ENCODE measurements at regions not wholly inside any gene's neighbourhood (a gene's known extent, or its start where the extent isn't known, plus 50 kb on each side); places are given as distances from the start of the nearest gene placed in this dataset.

GRCh38 chr7:121744319-121744718 is 128.6 kb upstream of the PTPRZ1 start (continued):
- TF ChIP-seq POLR2AphosphoS2 (conservative IDR thresholded peaks at IDR 0.05; ENCODE audit: low read length) (no peak), HOXB5 (CRISPR knock-in tag; IDR thresholded peaks at IDR 0.05) (no peak), CEBPB (IDR thresholded peaks at IDR 0.05) (no peak)

- CTCF ChIA-PET: interaction anchor here (1.3 kb wide), 1 partner anchor 253 kb away, joined by 4 read pairs; no protein-coding TSS in a partner anchor
- DNase-seq (ENCODE audit: low read depth in 1 of 2, low spot score in 1 of 2) (no peak), ATAC-seq (no peak), FAIRE-seq (no peak)
- Histone ChIP-seq H3K9me3 (no peaks in the 10 kb centered on the region), H3K4me3 (no peak overlapping the region), H3K4me1 (no peaks in the 10 kb centered on the region), H3K27ac (no peak overlapping the region), H3K4me2 (no peak overlapping the region)
- TF ChIP-seq PBX3 (IDR thresholded peaks at IDR 0.05) (no peak), POLR2AphosphoS2 (conservative IDR thresholded peaks at IDR 0.05; ENCODE audit: low read length) (no peak), NPAS2 (CRISPR knock-in tag; IDR thresholded peaks at IDR 0.05; ENCODE audit: borderline replicate concordance) (no peak), HOXB5 (CRISPR knock-in tag; IDR thresholded peaks at IDR 0.05) (no peak), RCOR1 (IDR thresholded peaks at IDR 0.05; ENCODE audit: low read depth, low read length) (no peak), MYC (IDR thresholded peaks at IDR 0.05; ENCODE audit: borderline replicate concordance, low read length) (no peak), KDM1A (IDR thresholded peaks at IDR 0.05; ENCODE audit: low read depth) (no peak), JUNB (IDR thresholded peaks at IDR 0.05) (no peak), RNF2 (IDR thresholded peaks at IDR 0.05; ENCODE audit: borderline replicate concordance, low read depth) (no peak), HES2 (IDR thresholded peaks at IDR 0.05) (no peak), CHD2 (IDR thresholded peaks at IDR 0.05; ENCODE audit: low read length, partially characterized antibody) (no peak), EP300 (IDR thresholded peaks at IDR 0.05) (no peak)
- POLR2A ChIA-PET: no interaction called here
Measured at GRCh38 chr7:121741896-121742295, 131.1 kb upstream of the PTPRZ1 start.

- FAIRE-seq: no peak
- H3K27ac ChIP-seq: no peak overlapping the region
- H3K4me1 ChIP-seq: no peaks in the 10 kb centered on the region
- no peak for ATAC-seq
- H3K4me3 ChIP-seq: no peak overlapping the region
- ChIA-PET CTCF (no interaction called here), POLR2A (no interaction called here)
- DNase-seq (ENCODE audit: low read depth in 1 of 2, low spot score in 1 of 2): no peak
- WGBS (ENCODE audit: missing lambda C conversion rate): 0% methylated on average over 3 of the region's 3 CpGs
- H3K4me2 ChIP-seq: no peak overlapping the region
- TF ChIP-seq MAX (IDR thresholded peaks at IDR 0.05) (no peak), EP300 (IDR thresholded peaks at IDR 0.05) (no peak), BCL3 (IDR thresholded peaks at IDR 0.05) (no peak), FOXS1 (CRISPR knock-in tag; IDR thresholded peaks at IDR 0.05) (no peak)
- no peaks in the 10 kb centered on the region for H3K9me3 ChIP-seq
Measured at GRCh38 chr7:121739465-121739864, 133.5 kb upstream of the PTPRZ1 start.

- ATAC-seq (no peak), DNase-seq (ENCODE audit: low read depth in 1 of 2, low spot score in 1 of 2) (no peak), FAIRE-seq (no peak)
- Histone ChIP-seq H3K27ac (no peak overlapping the region), H3K4me1 (no peaks in the 10 kb centered on the region), H3K4me3 (no peak overlapping the region), H3K9me3 (no peaks in the 10 kb centered on the region), H3K4me2 (no peak overlapping the region)
- CTCF ChIA-PET: no interaction called here
- TF ChIP-seq EHF (CRISPR knock-in tag; IDR thresholded peaks at IDR 0.05) (no peak), MAFK (IDR thresholded peaks at IDR 0.05; ENCODE audit: partially characterized antibody) (no peak), ZFP36 (IDR thresholded peaks at IDR 0.05; ENCODE audit: borderline replicate concordance, partially characterized antibody) (no peak), TFCP2L1 (CRISPR knock-in tag; IDR thresholded peaks at IDR 0.05) (no peak), ATOH8 (CRISPR knock-in tag; IDR thresholded peaks at IDR 0.05; ENCODE audit: low read depth) (no peak), POLR2A (IDR thresholded peaks at IDR 0.05; ENCODE audit: low read length) (no peak), ZC3H11A (IDR thresholded peaks at IDR 0.05) (no peak), TP53 (CRISPR knock-in tag; IDR thresholded peaks at IDR 0.05) (no peak), ZSCAN20 (CRISPR knock-in tag; IDR thresholded peaks at IDR 0.05) (no peak), ZNF302 (CRISPR knock-in tag; IDR thresholded peaks at IDR 0.05) (no peak), FOXS1 (CRISPR knock-in tag; IDR thresholded peaks at IDR 0.05) (no peak), FOSB (CRISPR knock-in tag; IDR thresholded peaks at IDR 0.05) (no peak), POLR2AphosphoS2 (conservative IDR thresholded peaks at IDR 0.05; ENCODE audit: low read length) (no peak), HEYL (CRISPR knock-in tag; IDR thresholded peaks at IDR 0.05) (no peak), MAZ (IDR thresholded peaks at IDR 0.05; ENCODE audit: borderline replicate concordance, low read depth, low read length) (no peak)
- POLR2A ChIA-PET: no interaction called here
Measured at GRCh38 chr7:121730869-121731268, 142.1 kb upstream of the PTPRZ1 start.
